NCI-H1694 treated with DMSO at 0.1 percent for 48 hours (cell line): ENCODE measurements at regions not wholly inside any gene's neighbourhood (a gene's known extent, or its start where the extent isn't known, plus 50 kb on each side); places are given as distances from the start of the nearest gene placed in this dataset.

Source experiments
- DNase-seq: peaks from one replicate; lab custom pipeline; 2025; lab: John Stamatoyannopoulos, UW

DNA sequence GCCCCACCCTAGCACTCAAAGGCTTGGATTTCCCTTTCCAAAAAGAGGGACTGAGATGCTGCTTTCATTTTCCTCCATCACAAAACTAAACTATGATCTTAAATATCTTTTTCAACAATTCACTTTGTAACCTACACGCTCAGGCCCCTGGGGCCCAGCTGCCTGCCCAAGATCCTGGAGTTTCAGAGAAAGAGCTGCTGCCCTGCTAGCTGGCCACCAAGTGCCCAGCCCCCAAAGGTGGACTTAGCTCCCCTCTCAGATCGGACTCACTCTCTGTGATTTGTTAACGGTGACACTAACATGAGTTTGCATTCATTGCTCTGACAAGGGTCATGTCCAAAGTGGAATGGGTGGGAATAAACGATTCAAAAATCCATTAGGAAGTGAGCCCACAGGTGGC, 119.6 kb upstream of the SMAD3 start:
- DNase-seq: no peak

DNA sequence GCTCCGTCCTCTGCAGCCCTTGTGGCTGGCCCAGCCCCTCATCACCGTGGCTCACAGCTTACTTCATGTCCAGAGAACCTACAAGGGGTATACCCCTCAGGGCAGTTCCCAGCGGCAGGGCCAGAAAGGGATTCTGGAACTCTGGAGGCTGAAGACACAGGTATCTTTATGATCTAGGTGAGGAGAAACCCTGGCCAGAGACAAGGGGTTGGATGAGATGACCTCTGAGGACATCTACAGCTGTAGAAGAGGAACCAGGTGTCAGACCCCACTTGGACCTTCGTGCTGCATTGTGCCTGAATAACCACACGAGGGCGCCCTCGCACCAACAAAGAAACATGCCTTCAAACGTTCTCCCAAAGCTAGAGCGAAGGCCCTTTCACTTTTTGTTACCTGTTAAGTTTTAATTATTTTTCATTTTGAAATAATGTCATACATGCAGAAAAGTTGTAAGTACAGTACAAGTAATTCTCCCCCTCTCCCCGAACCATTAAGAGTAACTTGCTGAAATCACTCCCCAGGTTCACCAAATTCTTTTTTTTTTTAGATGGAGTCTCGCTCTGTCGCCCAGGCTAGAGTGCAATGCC, 118.7 kb upstream of the SMAD3 start:
- peak; percentile 34 for DNase-seq

DNA sequence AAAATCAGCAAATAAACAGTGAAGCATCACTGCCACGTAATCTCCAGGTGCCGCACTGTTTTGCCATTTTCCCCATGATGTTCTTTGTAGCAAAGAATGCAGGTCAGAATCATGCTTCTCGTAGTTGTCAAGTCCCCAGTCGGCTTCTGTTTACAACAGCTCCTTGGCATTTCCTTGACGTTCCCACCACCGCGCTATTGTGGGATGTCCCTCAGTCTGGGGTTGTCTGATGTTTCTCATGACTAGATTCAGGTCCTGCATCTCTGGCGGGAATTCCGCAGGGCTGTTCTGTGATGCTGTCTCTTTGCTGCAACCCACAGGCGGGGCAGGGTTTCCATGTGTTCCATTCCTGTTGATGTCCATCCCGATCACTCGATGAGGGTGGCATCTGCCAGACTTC, 117.9 kb upstream of the SMAD3 start:
- no peak for DNase-seq

DNA sequence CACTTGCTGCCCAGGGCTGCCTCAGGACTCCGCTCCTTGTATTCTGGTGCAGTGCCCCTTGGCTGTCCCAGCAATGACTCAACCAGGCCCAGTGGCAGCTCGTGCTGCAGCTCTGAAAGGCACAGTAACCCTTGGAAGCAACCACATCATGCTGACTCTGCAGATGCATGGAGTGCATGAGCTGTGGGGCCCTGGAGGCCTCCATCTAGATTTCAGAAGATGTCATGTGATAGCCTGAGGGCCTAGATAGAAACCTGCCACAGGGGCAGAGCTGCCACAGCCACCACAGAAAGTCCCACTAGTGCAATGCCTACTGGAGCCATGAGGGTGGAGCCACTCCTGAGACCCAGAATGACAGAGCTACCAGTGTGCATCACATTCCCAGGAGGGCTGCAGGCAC, 117.1 kb upstream of the SMAD3 start:
- DNase-seq: no peak

DNA sequence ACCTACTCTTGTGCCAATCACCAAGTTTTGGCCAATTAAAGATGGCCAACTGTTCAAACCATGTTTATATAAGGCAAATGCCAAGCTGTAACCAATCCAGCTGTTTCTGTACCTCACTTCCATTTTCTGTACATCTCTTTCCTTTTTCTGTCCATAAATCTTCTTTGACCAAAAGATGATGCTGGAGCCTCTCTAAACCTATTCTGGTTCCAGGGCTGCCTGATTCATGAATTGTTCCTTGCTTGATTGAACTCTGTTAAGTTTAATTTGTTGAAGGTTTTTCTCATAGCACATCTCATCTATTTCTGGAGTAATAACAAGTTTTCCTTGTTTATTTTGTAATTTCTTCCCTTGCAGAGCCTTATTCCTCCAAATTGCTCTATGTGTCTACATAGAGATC, 115.3 kb upstream of the SMAD3 start:
- DNase-seq: no peak

DNA sequence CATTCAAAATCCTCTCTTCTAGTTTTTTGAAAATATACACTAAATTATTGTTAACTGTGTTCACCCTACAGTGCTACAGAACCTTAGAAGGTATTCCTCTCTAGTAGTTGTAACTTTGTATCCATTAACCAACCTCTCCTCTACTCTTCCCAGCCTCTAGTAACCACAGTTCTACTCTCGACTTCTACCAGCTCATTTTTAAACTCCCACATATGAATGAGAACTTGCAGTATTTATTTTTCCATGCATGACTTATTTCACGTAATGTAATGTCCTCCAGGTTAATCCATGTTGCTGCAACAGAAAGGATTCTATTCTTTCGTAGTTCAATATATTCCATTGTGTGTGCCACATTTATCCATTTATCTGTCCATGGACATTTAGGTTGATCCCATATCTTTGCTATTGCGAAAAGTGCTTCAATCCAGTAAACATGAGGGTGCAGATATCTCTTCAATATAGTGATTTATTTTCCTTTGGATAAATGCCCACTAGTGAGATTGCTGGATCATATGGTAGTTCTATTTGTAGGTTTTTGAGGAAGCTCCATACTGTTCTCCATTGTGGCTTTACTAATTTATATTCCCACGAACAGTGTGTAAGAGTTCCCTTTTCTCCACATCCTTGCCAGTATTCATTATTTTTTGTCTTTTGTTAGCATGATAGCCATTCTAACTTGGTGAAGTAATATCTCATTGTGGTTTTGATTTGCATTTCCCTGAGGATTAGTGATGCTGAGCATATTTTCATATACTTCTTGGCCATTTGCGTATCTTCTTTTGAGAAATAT, 113.7 kb upstream of the SMAD3 start:
- DNase-seq: no peak

DNA sequence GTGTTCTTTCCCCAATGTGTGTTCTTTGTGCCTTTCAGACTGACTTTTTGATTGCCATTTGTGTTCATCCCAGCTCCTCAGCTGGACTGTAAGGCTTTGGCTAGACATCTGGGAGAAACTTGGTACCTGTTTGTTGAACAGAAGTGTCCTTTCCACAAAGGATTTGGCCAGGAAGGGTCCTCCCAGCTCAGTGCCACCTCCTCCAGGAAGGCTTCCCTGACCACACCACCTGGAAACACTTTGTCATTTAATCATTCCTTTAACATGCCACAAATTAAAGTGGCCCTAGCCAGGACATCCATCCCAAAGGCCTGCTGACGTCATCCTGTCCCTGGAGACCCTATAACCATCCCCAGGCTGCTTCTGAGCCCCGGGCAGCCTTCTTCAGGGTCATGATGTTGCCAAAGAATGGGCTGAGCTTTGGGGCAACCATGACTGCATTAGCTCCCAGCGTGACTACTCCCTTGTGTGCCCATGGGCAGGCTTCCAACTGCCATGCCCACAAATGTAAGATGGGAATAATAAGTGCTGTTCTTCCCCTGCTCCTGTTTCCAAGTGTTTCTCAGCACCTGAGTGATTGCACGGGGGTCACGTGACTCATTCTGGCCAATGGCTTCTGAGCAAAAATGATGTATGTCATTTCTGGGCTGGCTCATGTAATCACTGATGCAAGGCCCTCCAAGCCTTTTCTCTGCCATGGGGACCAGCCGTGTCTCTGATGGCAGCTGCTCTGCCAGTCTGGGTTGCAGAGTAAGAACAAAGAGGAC, 112.5 kb upstream of the SMAD3 start:
- no peak for DNase-seq

DNA sequence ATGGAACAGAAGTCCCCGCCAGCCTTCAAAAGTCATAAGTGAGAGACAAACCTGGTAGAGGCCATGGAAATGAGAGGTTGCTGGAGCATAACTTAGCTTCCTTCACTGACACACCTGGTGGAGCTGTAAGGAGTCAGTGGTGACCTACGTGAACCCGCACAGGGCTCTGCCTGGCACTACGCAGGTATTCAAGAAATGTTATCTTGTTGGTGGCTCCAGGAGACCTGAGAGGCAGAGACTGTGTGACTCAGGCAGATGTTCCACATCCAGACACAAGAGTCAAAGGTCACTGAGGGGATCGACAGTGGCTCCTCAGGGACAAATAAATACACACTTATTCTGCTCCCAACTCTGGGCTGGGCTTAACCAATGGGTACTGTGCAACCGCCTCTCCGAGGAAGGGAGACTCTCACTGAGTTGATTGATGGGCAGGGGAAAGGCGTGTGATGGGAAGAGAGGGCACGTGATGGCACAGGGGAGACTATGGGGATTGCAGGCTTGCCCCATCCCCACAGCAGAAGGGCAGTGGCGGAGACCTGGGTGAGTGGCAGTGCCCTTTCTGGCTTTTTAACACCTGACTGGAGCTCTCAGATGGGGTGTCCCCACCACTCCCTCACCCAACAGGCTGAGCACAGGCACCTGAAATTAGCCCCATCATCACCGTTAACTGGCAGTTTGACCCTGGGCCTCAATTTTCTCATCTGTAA, 111.7 kb upstream of the SMAD3 start:
- DNase-seq: no peak

DNA sequence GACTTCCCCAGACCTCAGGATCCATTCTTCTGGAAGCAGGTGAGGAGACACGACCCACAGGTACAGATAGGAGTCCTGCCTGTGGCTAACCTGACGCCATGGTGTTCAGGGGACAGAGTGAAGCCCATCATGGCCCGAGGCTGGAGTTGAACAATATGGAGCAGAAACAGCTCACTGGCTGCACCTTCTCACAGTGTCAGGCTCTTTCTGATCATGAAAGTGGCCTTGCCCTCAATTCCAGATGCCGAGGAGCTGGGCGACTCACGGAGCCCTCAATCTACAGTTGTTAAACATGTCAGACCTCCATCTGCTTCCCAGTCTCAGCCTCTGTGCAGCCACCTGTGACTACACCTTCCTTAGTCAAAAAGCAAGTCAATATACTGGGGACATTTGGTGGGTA, 110.8 kb upstream of the SMAD3 start:
- no peak for DNase-seq

DNA sequence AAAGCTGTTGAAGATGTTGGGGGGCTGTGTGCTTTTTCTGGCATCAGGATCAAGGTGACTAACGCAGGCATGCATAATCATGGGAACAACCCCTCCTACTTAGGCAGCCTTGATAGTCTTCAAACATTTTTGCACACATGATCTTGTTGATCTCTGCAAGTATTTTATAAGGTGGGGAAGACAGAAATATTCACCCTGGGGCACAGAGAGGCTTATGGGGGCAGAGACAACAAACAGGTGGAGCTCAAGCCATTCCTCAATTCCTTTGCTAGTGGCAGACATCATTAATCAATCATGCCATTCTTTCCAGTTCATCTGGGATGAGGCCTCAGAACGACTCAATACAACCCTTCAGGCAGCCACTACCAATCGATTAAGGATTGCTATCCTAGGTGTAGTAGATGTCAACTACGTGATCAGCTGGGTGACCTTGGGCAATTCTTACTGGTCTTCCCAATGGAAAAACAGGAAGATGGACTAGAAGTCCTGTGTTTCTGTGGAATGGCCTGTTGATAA, 110.3 kb upstream of the SMAD3 start:
- no peak for DNase-seq

DNA sequence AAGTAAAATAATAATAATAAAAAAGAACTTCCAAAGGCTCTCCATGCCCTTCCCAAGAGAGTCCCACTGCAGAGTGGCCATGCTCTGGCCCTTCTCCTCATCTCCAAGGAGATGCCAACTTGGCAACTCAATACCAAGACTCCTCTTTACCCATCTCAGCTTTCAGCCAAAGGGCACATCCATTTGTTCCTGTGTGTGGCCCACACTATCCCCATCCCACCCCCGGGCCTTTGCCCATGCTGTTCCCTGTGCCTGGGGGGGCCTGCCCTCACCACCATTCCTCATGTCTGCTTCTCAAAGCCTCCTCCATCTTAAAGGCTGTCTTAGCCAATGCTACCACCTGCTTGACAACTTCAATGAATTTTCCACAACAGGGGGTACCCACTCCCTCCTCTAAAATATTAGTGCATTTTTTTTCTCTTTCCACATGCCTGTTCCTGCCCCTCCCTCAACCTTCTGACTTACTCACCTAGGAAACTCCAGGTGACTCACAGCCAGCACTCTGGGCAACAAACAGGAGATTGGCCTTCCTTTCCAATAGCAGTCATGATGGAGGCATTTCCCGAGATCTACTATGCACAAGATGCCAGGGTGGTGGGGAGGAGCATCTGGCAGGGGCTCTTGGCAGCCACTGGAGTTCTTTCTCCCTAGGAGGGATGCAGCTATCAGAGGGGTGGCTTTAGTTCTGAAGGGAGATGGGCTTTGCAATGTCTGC, 109.4 kb upstream of the SMAD3 start:
- DNase-seq: no peak

DNA sequence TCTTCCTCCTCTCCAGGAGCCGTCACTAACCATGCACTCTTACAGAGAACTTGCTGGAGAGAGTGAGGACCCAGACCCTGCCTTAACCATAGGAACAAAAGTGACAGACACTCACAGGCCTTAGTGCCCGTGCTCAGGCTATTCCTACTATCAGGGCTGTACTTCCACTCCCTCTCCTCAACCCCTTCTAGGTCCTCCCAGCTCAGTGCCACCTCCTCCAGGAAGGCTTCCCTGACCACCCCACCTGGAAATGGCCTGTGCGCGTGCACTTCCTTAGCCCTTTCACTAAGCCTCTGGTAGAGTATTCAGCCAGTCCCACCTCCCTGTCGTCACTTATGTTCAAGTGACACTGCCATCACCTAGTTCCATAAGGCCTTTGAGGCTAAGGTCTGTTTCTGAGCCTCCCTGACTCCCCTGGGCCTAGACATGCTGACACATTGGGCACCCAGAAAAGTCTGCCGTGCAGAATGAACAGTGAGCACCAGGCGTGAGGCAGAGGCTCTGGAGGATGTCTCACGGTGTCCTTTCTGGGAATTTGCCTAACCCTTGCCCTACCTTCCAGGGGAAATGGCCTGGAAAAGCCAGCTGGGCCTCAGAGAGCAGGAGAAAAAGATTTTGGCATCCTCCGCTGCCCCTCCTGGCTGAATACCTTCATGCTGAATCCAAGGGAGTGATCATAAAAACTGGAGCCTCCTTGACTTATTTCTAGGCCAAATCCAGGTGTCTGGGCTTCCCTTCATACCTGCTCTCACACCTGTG, 108.6 kb upstream of the SMAD3 start:
- DNase-seq: no peak

DNA sequence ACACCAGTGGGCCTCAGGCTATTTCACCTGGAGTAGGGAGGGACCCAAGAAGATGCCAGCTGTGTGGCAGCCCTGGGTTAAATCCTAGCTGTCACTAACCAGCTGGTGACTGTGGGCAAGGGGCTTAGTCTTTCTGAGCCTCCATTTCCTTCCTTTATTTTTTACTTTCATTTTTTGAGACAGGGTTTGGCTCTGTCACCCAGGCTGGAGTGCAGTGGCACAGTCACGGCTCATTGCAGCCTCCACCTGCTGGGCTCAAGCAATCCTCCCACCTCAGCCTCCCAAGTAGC, 108.0 kb upstream of the SMAD3 start:
- no peak for DNase-seq

DNA sequence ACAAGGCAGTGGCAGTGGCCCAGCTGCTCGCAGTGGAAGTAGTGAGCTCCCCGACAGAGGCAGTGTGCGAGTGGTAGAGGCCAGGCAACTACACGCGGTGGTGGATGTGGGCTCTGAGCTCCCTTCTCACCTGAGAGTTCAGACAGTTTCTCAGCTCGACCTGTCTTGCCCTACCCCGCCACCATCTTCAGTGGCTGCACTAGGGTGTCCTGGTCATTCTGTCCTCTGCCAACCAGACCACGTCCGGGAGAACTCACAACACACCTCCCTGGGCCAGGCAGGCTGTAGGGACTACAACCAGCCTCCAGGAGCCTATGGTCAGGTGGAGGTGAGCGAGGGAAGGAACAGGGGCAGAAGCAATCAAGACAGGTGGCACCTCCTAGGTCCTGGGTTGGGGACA, 106.3 kb upstream of the SMAD3 start:
- DNase-seq: no peak

DNA sequence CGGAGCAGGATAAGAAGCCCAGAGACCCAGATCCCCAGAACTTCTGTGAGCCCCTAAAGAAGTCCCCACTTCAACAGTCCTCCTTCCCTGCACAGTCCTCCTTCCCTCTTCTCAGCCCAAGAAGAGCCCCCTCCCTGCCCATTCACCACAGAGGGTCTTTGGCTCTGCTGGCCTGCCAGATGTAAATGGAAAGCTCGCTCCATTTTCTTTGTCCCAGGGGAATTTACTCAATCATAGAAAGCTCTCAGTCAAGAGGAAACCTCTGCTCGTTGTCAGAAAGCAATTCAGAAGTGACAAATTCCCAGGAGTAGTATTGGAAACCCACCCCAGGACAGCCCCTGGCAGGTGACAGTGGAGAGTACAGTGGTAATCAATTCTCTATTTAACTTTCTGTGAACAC, 105.5 kb upstream of the SMAD3 start:
- no peak for DNase-seq

DNA sequence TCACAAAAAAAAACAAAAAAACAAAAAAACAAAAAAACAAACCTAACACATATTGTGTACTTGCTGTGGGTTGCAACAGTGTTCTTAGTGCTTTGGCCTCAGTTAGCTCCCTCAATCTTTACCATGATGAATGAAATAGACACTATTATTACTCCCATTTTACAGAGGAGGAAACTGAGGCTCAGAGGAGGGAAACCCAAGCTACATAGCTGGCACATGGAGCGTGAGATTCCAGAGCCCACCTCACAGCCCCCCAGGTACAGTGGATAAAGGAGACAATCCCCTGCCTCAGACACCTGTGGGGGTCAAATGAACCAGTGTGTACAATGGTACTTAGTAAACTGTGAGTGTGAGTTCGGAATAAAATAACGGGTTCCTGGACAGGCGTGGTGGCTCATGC, 104.9 kb upstream of the SMAD3 start:
- no peak for DNase-seq

DNA sequence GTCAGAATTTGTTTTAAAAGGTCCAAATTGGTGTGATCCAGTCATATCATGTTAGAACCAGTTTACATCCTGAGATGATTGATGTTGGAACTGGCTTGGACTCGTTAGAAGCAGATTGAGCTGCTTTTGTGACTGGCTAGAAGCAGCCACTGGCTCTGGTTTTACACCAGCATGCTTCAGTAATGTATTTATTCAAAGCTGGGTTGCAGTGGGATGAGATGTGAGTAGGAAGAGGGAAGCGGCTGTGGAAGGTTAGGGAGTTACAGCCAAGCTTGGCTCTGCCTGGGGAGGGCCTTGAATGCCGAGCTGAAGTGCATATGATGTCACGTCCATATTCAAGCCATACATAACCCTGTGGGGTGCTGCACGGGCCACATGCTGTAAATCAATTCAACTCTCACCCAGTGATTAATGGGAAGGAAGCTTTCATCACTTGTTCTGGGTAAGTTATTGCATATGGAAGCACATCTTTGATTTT, 104.0 kb upstream of the SMAD3 start:
- DNase-seq: no peak

DNA sequence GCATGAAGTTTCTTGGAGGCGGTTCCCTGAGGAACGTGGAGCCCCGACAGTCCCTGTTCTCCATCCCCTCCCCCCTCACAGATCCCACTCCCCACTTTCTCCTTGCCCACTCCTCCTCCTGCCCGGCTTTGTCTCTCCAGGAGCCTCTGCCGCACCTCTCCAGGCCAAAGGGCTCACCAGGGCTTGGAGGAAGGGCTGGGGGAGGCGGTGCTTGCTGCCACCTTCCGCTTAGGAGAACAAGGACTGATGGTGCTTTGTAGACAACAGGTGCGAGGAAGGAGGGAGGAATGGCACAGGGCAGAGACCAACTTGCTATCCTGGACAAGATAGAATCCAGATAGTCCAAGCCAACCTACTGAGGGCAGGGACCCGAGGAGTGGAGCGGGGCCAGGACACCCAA, 103.5 kb upstream of the SMAD3 start:
- no peak for DNase-seq

DNA sequence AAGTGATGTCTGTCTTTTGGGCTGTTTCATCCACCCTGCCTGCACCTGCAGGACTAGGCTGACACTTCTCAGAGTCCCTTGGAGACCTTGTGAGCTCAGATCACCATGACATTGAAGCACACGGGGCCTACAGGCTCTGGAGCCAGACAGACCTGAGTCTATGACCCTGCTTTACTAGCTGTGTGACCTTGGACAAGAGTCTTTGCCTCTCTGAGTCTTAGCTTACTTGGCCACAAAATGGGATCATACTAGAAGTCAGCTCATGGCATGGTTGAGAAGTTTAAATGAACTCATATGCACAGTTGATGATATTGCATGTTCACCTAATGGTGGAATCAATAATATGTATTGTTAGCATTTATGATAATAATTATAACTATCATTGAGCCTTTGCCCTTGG, 102.9 kb upstream of the SMAD3 start:
- DNase-seq: no peak

DNA sequence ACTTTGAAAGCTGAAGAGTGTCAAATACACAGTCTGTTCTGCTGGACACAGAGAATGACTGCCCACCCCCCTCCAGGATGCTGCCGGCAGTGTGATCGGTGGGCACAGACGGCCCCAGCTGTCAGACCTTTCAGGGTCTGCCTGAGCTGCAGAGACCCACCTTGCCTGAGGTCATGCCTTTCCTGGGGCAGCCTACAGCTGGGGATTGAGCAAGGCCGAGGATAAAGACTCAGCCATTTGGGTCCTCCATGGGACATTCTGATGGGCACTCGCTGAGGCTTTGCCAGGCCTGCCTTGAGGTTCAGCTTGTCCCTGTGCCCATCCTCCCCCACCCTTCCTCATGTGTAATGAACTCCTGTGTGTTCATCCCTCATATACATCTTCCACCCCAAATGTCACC, 102.3 kb upstream of the SMAD3 start:
- DNase-seq: no peak

DNA sequence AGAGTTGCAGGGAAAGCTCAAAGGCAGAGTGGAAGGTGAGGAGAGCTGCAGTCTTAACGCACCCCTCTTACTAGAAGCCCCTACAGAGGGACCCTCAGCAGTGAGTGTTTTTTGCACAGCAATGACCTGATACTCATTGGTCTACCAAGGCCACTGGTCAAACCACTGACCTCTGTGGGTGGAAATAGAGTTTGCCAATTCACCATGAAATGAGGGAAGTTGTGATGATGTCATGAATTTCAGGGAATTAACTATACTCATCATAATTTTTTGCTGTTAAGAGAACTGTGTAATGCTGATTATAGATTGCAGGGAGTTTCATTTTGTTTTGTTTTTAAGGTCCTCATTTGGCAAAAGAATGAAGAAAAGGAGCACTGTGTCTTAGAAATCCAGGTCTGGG, 101.7 kb upstream of the SMAD3 start:
- DNase-seq: no peak
